ENCODE measurements at regions not wholly inside any gene's neighbourhood (a gene's known extent, or its start where the extent isn't known, plus 50 kb on each side); places are given as distances from the start of the nearest gene placed in this dataset.
"Not testable (repeated sequence)": the region's sequence is repeated elsewhere in the genome, so short reads cannot be mapped to it uniquely, and the experiment has no call there.

GRCh38 chr17:45584092-45585036 lies 93.8 kb upstream of the PLEKHM1 start:
- H3K4me3 ChIP-seq (ENCODE audit: low read depth, low read length) = peak overlapping the region; percentile 86
- TF ChIP-seq, protein P1, sequence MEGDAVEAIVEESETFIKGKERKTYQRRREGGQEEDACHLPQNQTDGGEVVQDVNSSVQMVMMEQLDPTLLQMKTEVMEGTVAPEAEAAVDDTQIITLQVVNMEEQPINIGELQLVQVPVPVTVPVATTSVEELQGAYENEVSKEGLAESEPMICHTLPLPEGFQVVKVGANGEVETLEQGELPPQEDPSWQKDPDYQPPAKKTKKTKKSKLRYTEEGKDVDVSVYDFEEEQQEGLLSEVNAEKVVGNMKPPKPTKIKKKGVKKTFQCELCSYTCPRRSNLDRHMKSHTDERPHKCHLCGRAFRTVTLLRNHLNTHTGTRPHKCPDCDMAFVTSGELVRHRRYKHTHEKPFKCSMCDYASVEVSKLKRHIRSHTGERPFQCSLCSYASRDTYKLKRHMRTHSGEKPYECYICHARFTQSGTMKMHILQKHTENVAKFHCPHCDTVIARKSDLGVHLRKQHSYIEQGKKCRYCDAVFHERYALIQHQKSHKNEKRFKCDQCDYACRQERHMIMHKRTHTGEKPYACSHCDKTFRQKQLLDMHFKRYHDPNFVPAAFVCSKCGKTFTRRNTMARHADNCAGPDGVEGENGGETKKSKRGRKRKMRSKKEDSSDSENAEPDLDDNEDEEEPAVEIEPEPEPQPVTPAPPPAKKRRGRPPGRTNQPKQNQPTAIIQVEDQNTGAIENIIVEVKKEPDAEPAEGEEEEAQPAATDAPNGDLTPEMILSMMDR (IDR thresholded peaks at IDR 0.05; ENCODE audit: low read depth, low read length) = no peak
- TF ChIP-seq POLR2A (IDR thresholded peaks at IDR 0.05; ENCODE audit: extremely low read depth, insufficient read length) = peak; percentile 61
- TF ChIP-seq, protein P2, sequence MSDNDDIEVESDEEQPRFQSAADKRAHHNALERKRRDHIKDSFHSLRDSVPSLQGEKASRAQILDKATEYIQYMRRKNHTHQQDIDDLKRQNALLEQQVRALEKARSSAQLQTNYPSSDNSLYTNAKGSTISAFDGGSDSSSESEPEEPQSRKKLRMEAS (IDR thresholded peaks at IDR 0.05; ENCODE audit: low read depth, low read length) = 0 out of 2 replicates have a peak, but pooled peaks have one; percentile 12
- peak; percentile 83 for DNase-seq (ENCODE audit: low read depth)

- TF ChIP-seq POLR2A (IDR thresholded peaks at IDR 0.05; ENCODE audit: extremely low read depth, insufficient read length) (peak; percentile 64), MYC (IDR thresholded peaks at IDR 0.05; ENCODE audit: low read depth, low read length) (peak; percentile 35; the same call in 1 of the 2 replicates)
- TF ChIP-seq, protein P2 (IDR thresholded peaks at IDR 0.05; ENCODE audit: low read depth, low read length) = peak; percentile 80
- TF ChIP-seq, protein P1 (IDR thresholded peaks at IDR 0.05; ENCODE audit: low read depth, low read length) = peak; percentile 23
- DNase-seq (ENCODE audit: low read depth) = peak; percentile 95
These were observed 94.7 kb upstream of the PLEKHM1 start for GRCh38 chr17:45585037-45585733.

GRCh38 chr17:45585794-45586650 lies 95.5 kb upstream of the PLEKHM1 start:
- H3K4me3 ChIP-seq (ENCODE audit: low read depth, low read length) = peak overlapping the region; percentile 59
- DNase-seq (ENCODE audit: low read depth) = peak; percentile 68

More at GRCh38 chr17:45585037-45585733, 94.7 kb upstream of the PLEKHM1 start:
- peak overlapping the region; percentile 59 for H3K4me3 ChIP-seq (ENCODE audit: low read depth, low read length)

DNA sequence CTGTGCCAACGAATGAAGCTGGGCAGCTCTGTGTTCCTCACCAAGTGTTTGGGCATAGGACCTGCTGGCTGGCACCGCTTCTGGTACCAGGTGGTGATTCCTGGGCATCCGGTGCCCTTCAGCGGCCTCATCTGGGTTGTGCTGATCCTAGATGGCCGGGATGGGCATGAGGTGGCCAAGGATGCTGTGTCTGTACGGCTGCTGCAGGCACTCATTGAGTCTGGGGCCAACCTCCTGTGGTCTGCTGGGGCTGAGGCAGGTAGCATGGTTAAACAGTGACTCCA lies 96.1 kb upstream of the PLEKHM1 start:
- not testable (repeated sequence) for DNase-seq (ENCODE audit: low read depth); H3K4me3 ChIP-seq (ENCODE audit: low read depth, low read length)

DNA sequence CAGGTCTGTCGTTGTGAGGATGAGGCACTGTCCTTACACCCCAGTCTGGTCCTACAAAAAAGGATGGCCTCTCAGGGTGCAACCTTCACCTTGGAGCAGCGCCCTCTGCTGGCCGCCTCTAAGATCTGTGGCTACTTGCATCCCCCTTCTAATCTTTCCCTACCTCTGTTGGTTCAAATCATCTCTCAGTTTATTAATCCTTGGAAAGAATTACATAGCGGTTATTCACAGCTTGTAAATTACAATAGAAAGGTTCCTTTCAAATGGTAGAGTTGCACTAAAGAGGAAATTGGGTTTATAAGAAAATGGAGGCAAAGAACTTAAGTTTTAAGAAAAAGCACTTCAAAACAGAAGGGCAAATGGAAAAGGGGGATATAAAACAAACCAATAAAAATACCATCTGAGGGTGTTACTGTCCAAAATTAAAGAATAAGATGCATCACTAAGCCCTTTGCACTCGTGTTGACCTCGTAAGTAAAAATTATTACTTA lies 102.0 kb upstream of the PLEKHM1 start:
- H3K4me3 ChIP-seq (ENCODE audit: low read depth, low read length) = not testable (repeated sequence)
- DNase-seq (ENCODE audit: low read depth) = peak; percentile 68
- TF ChIP-seq, protein P1 (IDR thresholded peaks at IDR 0.05; ENCODE audit: low read depth, low read length) = peak; percentile 63

GRCh38 chr17:45596347-45596746 lies 105.8 kb upstream of the PLEKHM1 start:
- DNase-seq (ENCODE audit: low read depth); H3K4me3 ChIP-seq (ENCODE audit: low read depth, low read length): not testable (repeated sequence)

- not testable (repeated sequence) for H3K4me3 ChIP-seq (ENCODE audit: low read depth, low read length)
- DNase-seq (ENCODE audit: low read depth) = peak; percentile 51
These were observed 109.8 kb upstream of the PLEKHM1 start for GRCh38 chr17:45600052-45601012.

DNA sequence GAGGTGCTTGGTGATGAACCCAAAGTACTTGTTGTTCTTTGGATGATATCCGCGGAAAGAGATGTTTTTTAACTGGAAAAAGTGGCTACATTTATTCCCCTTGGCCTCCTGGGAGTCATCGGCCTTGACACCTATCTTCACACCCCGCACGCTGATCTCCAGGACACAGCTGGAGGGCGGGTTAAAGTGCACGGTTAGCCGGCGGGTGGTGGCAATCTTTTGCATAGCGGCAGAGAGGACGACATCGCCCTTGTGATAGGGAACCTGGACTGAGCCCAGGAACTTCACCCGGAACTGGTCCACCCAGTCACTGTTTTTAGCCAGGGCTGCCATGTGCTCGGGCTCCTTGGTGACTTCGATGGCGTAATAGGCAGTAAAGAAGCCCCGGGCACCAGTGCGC lies 110.5 kb upstream of the PLEKHM1 start:
- DNase-seq (ENCODE audit: low read depth); H3K4me3 ChIP-seq (ENCODE audit: low read depth, low read length): not testable (repeated sequence)

DNA sequence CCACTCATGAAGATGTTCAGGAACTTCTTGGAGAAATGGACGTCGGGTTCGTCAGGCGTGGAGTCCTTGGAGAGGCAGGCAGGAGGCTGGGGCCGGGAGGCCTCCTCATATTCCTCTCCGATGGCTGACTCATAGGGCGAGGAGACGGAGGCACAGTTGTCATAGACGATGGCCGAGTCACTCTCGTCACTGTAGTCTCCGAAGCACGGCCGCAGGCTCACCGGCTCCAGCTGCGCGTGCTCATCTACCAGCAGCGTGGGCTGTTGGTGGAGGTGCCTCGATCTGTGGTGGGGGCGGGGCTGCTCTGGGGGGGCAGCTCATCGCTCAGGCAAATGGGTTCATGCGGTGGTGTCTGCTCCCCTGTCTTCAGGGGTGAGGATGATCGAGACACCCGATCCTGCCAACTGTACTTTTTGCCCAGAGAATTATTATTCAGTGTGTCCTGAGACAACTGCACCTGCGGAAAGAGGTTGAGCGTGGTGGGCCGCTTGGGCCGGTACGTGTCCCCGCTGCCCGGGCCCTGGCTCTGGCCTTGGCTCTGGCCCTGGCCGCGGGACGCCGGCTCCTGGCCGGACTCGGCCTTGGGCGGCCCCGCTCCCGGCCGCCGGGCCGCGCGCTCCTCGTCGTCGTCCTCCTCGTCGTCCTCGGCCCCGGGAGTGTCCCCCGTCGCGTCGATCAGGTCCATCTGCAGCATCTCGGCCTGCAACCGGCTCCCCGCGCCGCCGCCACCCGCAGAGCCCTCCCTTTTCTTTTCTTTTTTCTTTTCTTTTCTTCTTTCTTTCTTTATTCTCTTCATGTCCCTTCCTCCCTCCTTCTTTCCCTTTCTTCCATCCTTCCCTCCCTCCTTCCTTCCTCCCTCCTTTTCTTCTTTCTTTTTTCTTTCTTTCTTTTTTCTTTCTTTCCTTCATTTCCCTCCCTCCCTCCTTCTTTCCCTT lies 111.4 kb upstream of the PLEKHM1 start:
- not testable (repeated sequence) for DNase-seq (ENCODE audit: low read depth); H3K4me3 ChIP-seq (ENCODE audit: low read depth, low read length)

DNA sequence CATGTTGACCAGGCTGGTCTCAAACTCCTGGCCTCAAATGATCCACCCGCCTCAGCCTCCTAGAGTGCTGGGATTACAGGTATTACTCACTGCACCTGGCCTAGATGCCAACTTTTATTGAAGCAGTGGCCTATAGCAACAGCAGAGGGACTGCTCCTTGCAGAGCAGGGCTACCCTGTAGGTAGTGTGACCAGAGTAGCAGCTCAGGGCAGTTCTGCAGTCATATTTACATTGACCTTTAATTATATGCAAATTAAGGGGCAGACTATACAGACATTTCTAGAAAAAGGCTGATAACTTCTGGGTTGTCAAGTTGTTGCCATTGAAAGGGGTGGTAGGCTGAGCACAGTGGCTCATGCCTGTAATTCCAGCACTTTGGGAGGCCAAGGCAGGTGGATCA lies 115.2 kb upstream of the PLEKHM1 start:
- DNase-seq (ENCODE audit: low read depth); H3K4me3 ChIP-seq (ENCODE audit: low read depth, low read length): not testable (repeated sequence)

GRCh38 chr17:45619984-45620405 lies 129.5 kb upstream of the PLEKHM1 start:
- H3K4me3 ChIP-seq (ENCODE audit: low read depth, low read length) = peak overlapping the region; percentile 25
- peak; percentile 42 for DNase-seq (ENCODE audit: low read depth)
